Gastrocnemius medialis (tissue), 4 donors: ENCODE measurements at regions not wholly inside any gene's neighbourhood (a gene's known extent, or its start where the extent isn't known, plus 50 kb on each side); places are given as distances from the start of the nearest gene placed in this dataset.

Experiments
- ATAC-seq, 2 donors: fragments of 150-250 bp; one replicate each; pipeline ENCODE4 v1.9.1; 2016
- DNase-seq, 2 donors: peaks; one replicate each; pipeline ENCODE4 v3.0.0-alpha.2; 2019
- H3K27ac ChIP-seq, 4 donors: fragments of 200-600 bp; sonication (generic); 1 replicate in 1 of 4; 2 replicates in 3 of 4; pipeline ENCODE4 v1.5.1; 2016 to 2018; ENCODE audit warnings: mild to moderate bottlenecking in 2 of 4, moderate library complexity in 1 of 4
- H3K27me3 ChIP-seq, 3 donors: fragments of 200-600 bp; sonication (generic) in 2 of 3; 1 replicate in 1 of 3; 2 replicates in 2 of 3; pipeline versions ENCODE4 v1.5.1 to v1.6.0; 2016 to 2019; ENCODE audit warnings: mild to moderate bottlenecking in 1 of 3, moderate library complexity in 1 of 3
- H3K36me3 ChIP-seq, 2 donors: fragments of 200-600 bp; sonication (generic) in 1 of 2; one replicate each; pipeline ENCODE4 v1.5.1; 2017 to 2018
- H3K4me1 ChIP-seq, 2 donors: fragments of 200-600 bp; sonication (generic) in 1 of 2; one replicate each; pipeline ENCODE4 v1.5.1; 2016 to 2017; ENCODE audit warnings: mild to moderate bottlenecking in 2 of 2
- H3K4me3 ChIP-seq, 4 donors: fragments of 200-600 bp; sonication (generic) in 3 of 4; 1 replicate in 1 of 4; 2 replicates in 3 of 4; pipeline ENCODE4 v1.5.1; 2016 to 2019; ENCODE audit warnings: mild to moderate bottlenecking in 2 of 4
- H3K9me3 ChIP-seq, 3 donors: fragments of 200-600 bp; sonication (generic) in 2 of 3; 1 replicate in 1 of 3; 2 replicates in 2 of 3; pipeline ENCODE4 v1.5.1; 2016 to 2019
- POLR2A ChIP-seq, 2 donors: fragments of 450-650 bp; IDR thresholded peaks; one replicate each; pipeline ENCODE4 v1.6.1; 2017; ENCODE audit warnings: antibody characterized with exemption in 2 of 2, mild to moderate bottlenecking in 2 of 2, moderate library complexity in 2 of 2
- in situ Hi-C, 4 donors: fragments of 200-750 bp; cut with MboI; loops; one replicate each; pipeline versions ENCODE4 v1.15.0 to v1.8.0; 2017; ENCODE audit warnings: low sequenced_read_pairs in 4 of 4
- intact Hi-C: fragments of 100-400 bp; cut with DNase I; formaldehyde crosslinking; loops from one replicate; pipeline ENCODE4 v1.15.1; 2023; ENCODE audit warnings: low total_unique reads
- TF ChIP-seq, protein P1 (sequence below), 5 experiments: fragments of 450-650 bp in 3 of 5; fragments of 200-600 bp in 2 of 5; sonication (generic) in 2 of 5; IDR thresholded peaks in 4 of 5; conservative IDR thresholded peaks in 1 of 5; 1 replicate in 4 of 5; 2 replicates in 1 of 5; pipeline ENCODE4 v1.5.1; 2016 to 2019; ENCODE audit warnings: antibody characterized with exemption in 5 of 5, mild to moderate bottlenecking in 3 of 5, moderate library complexity in 3 of 5

DNA sequence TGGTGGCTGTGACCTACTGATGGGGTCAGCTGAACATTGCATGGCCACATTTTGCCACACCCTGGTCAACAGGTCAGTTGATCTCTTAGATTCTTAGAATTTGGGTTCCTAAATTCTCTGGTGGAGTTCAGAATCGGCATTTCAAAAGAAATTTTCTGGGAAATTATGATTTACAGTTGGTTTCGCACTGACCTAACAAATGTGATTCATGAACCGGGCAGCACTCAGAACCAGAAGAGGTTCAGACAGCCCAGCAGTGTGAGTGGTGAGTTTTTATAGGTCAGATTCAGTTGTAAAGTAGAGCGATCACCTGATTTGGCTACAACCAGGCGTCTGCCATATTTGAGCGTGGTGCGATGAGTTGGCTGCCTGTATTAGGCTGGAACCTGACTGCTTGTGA lies 163.7 kb upstream of the GAS1 start:
- no peak overlapping the region for H3K27ac ChIP-seq
- no peaks in the 10 kb centered on the region for H3K36me3 ChIP-seq
- H3K4me3 ChIP-seq = no peak overlapping the region
- DNase-seq (no peak), ATAC-seq (no peak)
- intact Hi-C loops (no loop called here), in situ Hi-C loops (no loop called here)
- no peaks in the 10 kb centered on the region for H3K9me3 ChIP-seq
- no peaks in the 10 kb centered on the region for H3K27me3 ChIP-seq
- TF ChIP-seq POLR2A (IDR thresholded peaks at IDR 0.05) = no peak
- TF ChIP-seq, protein P1, sequence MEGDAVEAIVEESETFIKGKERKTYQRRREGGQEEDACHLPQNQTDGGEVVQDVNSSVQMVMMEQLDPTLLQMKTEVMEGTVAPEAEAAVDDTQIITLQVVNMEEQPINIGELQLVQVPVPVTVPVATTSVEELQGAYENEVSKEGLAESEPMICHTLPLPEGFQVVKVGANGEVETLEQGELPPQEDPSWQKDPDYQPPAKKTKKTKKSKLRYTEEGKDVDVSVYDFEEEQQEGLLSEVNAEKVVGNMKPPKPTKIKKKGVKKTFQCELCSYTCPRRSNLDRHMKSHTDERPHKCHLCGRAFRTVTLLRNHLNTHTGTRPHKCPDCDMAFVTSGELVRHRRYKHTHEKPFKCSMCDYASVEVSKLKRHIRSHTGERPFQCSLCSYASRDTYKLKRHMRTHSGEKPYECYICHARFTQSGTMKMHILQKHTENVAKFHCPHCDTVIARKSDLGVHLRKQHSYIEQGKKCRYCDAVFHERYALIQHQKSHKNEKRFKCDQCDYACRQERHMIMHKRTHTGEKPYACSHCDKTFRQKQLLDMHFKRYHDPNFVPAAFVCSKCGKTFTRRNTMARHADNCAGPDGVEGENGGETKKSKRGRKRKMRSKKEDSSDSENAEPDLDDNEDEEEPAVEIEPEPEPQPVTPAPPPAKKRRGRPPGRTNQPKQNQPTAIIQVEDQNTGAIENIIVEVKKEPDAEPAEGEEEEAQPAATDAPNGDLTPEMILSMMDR (IDR thresholded peaks at IDR 0.05 in 4 of 5, conservative IDR thresholded peaks at IDR 0.05 in 1 of 5) = no peak
- H3K4me1 ChIP-seq = peaks cover 10 to 29% of the 10 kb centered on the region in 2 donors

GRCh38 chr9:87112656-87113055 lies 165.3 kb upstream of the GAS1 start:
- intact Hi-C loops (no loop called here), in situ Hi-C loops (no loop called here)
- ATAC-seq = no peak
- no peak for DNase-seq
- Histone ChIP-seq H3K4me1 (peaks cover 23 to 39% of the 10 kb centered on the region in 2 donors), H3K4me3 (no peak overlapping the region), H3K36me3 (no peaks in the 10 kb centered on the region), H3K27me3 (no peaks in the 10 kb centered on the region), H3K27ac (no peak overlapping the region), H3K9me3 (no peaks in the 10 kb centered on the region)
- TF ChIP-seq, protein P1 (IDR thresholded peaks at IDR 0.05 in 4 of 5, conservative IDR thresholded peaks at IDR 0.05 in 1 of 5) = no peak
- no peak for TF ChIP-seq POLR2A (IDR thresholded peaks at IDR 0.05)

DNA sequence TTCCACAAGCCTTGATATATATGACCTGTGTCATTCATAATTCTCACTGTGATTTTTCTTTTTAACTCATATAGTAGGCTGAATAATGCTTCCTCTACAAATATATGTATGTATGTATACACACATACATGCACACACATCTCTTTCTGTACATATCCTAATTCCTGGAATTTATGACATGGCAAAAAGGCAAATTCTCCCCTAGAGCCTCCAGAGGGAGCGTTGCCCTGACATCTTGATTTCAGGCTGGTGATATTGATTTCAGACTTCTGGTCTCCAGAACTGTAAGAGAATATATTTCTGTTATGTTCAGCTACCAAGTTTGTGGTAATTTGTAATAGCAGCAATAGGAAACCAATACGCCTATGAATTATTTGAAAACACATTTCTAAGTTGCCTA lies 166.6 kb upstream of the GAS1 start:
- TF ChIP-seq POLR2A (IDR thresholded peaks at IDR 0.05) = no peak
- TF ChIP-seq, protein P1 (IDR thresholded peaks at IDR 0.05 in 4 of 5, conservative IDR thresholded peaks at IDR 0.05 in 1 of 5) = no peak
- intact Hi-C loops (no loop called here), in situ Hi-C loops (no loop called here)
- DNase-seq = no peak
- H3K9me3 ChIP-seq = no peaks in the 10 kb centered on the region
- H3K4me1 ChIP-seq = peaks cover 26 to 33% of the 10 kb centered on the region in 2 donors
- H3K4me3 ChIP-seq = no peak overlapping the region
- H3K27ac ChIP-seq = no peak overlapping the region
- H3K36me3 ChIP-seq = no peaks in the 10 kb centered on the region
- H3K27me3 ChIP-seq = no peaks in the 10 kb centered on the region
- no peak for ATAC-seq

DNA sequence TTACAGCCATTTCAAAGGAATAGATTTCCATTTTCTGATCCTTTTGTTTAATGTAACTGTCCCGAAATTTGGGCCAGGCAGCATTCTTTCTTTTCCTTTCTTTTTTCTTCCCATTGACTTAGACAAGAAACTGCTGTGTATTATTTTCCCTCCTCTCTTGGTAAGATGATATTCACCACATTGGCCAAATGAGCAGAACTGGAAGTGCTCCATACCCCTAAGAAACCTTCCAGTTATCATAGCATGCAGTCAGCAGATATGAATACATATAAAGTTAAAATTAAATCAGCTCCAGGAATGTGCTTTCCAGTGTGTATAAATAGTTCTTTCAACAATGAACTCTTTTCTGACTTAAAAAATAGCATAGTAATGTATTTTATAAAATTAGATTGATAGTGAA lies 168.5 kb upstream of the GAS1 start:
- Histone ChIP-seq H3K27ac (peak overlapping the region; percentile 38 to 63 (median 52)), H3K4me3 (no peak overlapping the region), H3K27me3 (no peaks in the 10 kb centered on the region), H3K9me3 (no peaks in the 10 kb centered on the region), H3K36me3 (no peaks in the 10 kb centered on the region), H3K4me1 (peaks cover 39 to 43% of the 10 kb centered on the region in 2 donors)
- no peak for TF ChIP-seq POLR2A (IDR thresholded peaks at IDR 0.05)
- TF ChIP-seq, protein P1 (IDR thresholded peaks at IDR 0.05 in 4 of 5, conservative IDR thresholded peaks at IDR 0.05 in 1 of 5) = no peak
- in situ Hi-C loops (no loop called here), intact Hi-C loops (no loop called here)
- ATAC-seq (peak; percentile 89 to 95), DNase-seq (peak in 1 of 2 donors; percentile 4)

DNA sequence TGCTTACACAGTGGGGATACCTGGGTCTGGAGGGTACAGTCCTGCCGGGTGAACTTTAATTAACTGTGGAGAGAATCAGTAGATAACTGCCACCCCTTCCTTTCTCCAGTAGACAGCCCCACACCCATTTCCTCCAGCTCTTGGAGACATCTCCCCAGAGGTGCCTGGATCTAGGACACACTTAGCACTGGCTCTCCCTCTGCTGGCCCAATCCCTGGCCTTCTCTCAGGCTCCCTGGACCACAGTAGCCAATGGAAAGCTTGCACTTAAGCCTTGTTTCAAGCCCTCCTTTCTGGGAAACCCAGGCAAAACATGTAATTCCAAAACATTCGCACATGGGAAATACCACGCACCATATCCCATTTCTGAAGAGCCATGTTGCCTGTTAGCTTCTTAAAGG lies 169.2 kb upstream of the GAS1 start:
- DNase-seq (no peak), ATAC-seq (peak in 1 of 2 donors; percentile 28)
- no peaks in the 10 kb centered on the region for H3K9me3 ChIP-seq
- in situ Hi-C loops (no loop called here), intact Hi-C loops (no loop called here)
- no peak overlapping the region for H3K4me3 ChIP-seq
- TF ChIP-seq POLR2A (IDR thresholded peaks at IDR 0.05) = no peak
- TF ChIP-seq, protein P1 (IDR thresholded peaks at IDR 0.05 in 4 of 5, conservative IDR thresholded peaks at IDR 0.05 in 1 of 5) = no peak
- peak overlapping the region in 3 of 4 donors; percentile 38 to 54 (median 51) for H3K27ac ChIP-seq
- H3K36me3 ChIP-seq = no peaks in the 10 kb centered on the region
- H3K4me1 ChIP-seq = peaks cover 39 to 44% of the 10 kb centered on the region in 2 donors
- no peaks in the 10 kb centered on the region for H3K27me3 ChIP-seq
